GM12878 (cell line): ENCODE measurements at regions not wholly inside any gene's neighbourhood (a gene's known extent, or its start where the extent isn't known, plus 50 kb on each side); places are given as distances from the start of the nearest gene placed in this dataset.

Experiments
- ATAC-seq: fragments of 200-7000 bp; cut with Tn5 transposase; 3 replicates; pipeline ENCODE4 v1.9.1; 2020; ENCODE audit warnings: mild to moderate bottlenecking, moderate library complexity
- BruUV-seq: library from RNA; stranded (reverse); fragments of 400-500 nt; replicated peaks from 2 replicates; lab custom pipeline; 2021; lab: Mats Ljungman, UMichigan
- CTCF ChIA-PET: fragments of 300-600 bp; sonication (Branson Sonifier 250); formaldehyde crosslinking; extraction: SDS; loops from one replicate; lab custom pipeline; 2021; ENCODE audit warnings: inconsistent platforms; lab: Yijun Ruan, JAX
- POLR2A ChIA-PET: fragments of 350-600 bp; formaldehyde crosslinking; extraction: SDS; loops from one replicate; lab custom pipeline; 2021; ENCODE audit warnings: inconsistent platforms; lab: Charles Lee
- RAD21 ChIA-PET: fragments of 300-600 bp; sonication (Branson Sonifier 250); formaldehyde crosslinking; loops from one replicate; lab custom pipeline; 2023; ENCODE audit warnings: antibody characterized with exemption; ENCODE audit not compliant: unreplicated experiment; lab: Charles Lee
- SMC1A ChIA-PET: fragments of 300-600 bp; sonication (Branson Sonifier 250); formaldehyde crosslinking; loops from one replicate; lab custom pipeline; 2023; ENCODE audit not compliant: unreplicated experiment, uncharacterized antibody; lab: Charles Lee
- DNase-seq: peaks from one replicate; pipeline ENCODE4 v3.0.0-alpha.2; 2011; ENCODE audit warnings: low read depth, low spot score
- FAIRE-seq: peaks from 3 replicates; lab custom pipeline; 2011; peaks lifted over from hg19 to GRCh38; lab: Jason Lieb, UNC
- H2AFZ ChIP-seq: 2 replicates; pipeline ENCODE4 v1.6.0; 2011; ENCODE audit warnings: low read depth, low read length, control low read depth; ENCODE audit not compliant: control insufficient read depth
- H3K27ac ChIP-seq: 2 replicates; pipeline ENCODE4 v1.5.1; 2011; ENCODE audit warnings: control low read depth; ENCODE audit not compliant: control insufficient read depth, insufficient read depth
- H3K27me3 ChIP-seq, 2 experiments: replicated peaks in 1 of 2; 2 replicates each; pipeline versions ENCODE4 v1.6.0 to v1.6.1; 2011; ENCODE audit warnings: low read length in 1 of 2; ENCODE audit not compliant: control insufficient read depth in 2 of 2, insufficient read depth in 2 of 2
- H3K36me3 ChIP-seq, 2 experiments: 2 replicates each; pipeline ENCODE4 v1.5.1; 2011; ENCODE audit warnings: low read length in 1 of 2; ENCODE audit not compliant: control insufficient read depth in 2 of 2, insufficient read depth in 2 of 2
- H3K4me1 ChIP-seq: 2 replicates; pipeline ENCODE4 v1.6.1; 2011; ENCODE audit warnings: mild to moderate bottlenecking, low read length, moderate library complexity, mixed read lengths; ENCODE audit not compliant: control insufficient read depth, insufficient read depth
- H3K4me2 ChIP-seq: 2 replicates; pipeline ENCODE4 v1.6.0; 2011; ENCODE audit warnings: control low read depth; ENCODE audit not compliant: control insufficient read depth, insufficient read depth
- H3K4me3 ChIP-seq: fragments of 200-600 bp; sonication (generic); 2 replicates; pipeline ENCODE4 v1.5.1; 2016
- H3K79me2 ChIP-seq: 2 replicates; pipeline ENCODE4 v1.6.0; 2011; ENCODE audit warnings: low read length; ENCODE audit not compliant: control insufficient read depth, insufficient read depth
- H3K9ac ChIP-seq: 2 replicates; pipeline ENCODE4 v1.8.0; 2011; ENCODE audit warnings: low read length, control low read depth, mixed read lengths; ENCODE audit not compliant: control insufficient read depth, insufficient read depth
- H3K9me3 ChIP-seq: replicated peaks from 3 replicates; pipeline ENCODE4 v1.5.1; 2011; ENCODE audit warnings: mild to moderate bottlenecking, low read length; ENCODE audit not compliant: control insufficient read depth, insufficient read depth
- H4K20me1 ChIP-seq: 2 replicates; pipeline ENCODE4 v1.6.0; 2011; ENCODE audit not compliant: control insufficient read depth, insufficient read depth
- CEBPB ChIP-seq, 2 experiments: fragments of 150-350 bp in 1 of 2; IDR thresholded peaks; 2 replicates each; pipeline ENCODE4 v1.6.1; 2012 to 2014; ENCODE audit warnings: low read depth in 2 of 2, low read length in 2 of 2, borderline replicate concordance in 1 of 2, inconsistent platforms in 1 of 2
- DPF2 ChIP-seq: fragments of 450-650 bp; IDR thresholded peaks from 2 replicates; pipeline ENCODE4 v1.6.1; 2017; ENCODE audit warnings: mild to moderate bottlenecking
- E2F4 ChIP-seq: IDR thresholded peaks from 2 replicates; pipeline ENCODE4 v1.6.1; 2012; ENCODE audit warnings: low read depth, low read length, improper control_type of control experiment
- HCFC1 ChIP-seq: fragments of 150-350 bp; IDR thresholded peaks from 2 replicates; pipeline ENCODE4 v1.6.1; 2014; ENCODE audit warnings: low read length
- IRF4 ChIP-seq: IDR thresholded peaks from 2 replicates; pipeline ENCODE4 v1.6.1; 2011; ENCODE audit warnings: low read depth, low read length
- JUND ChIP-seq: IDR thresholded peaks from 2 replicates; pipeline ENCODE4 v1.6.1; 2012; ENCODE audit warnings: low read depth, mild to moderate bottlenecking, low read length, improper control_type of control experiment, moderate library complexity
- KDM1A ChIP-seq: fragments of 200-600 bp; sonication (generic); IDR thresholded peaks from 2 replicates; pipeline ENCODE4 v1.6.1; 2016; ENCODE audit warnings: borderline replicate concordance
- NFYA ChIP-seq: IDR thresholded peaks from 2 replicates; pipeline ENCODE4 v1.6.1; 2011; ENCODE audit warnings: low read depth, mild to moderate bottlenecking, low read length, improper control_type of control experiment, borderline replicate concordance
- NR2C1 ChIP-seq: fragments of 450-650 bp; IDR thresholded peaks from 2 replicates; pipeline ENCODE4 v1.6.1; 2017; ENCODE audit warnings: antibody characterized with exemption, mild to moderate bottlenecking, moderate library complexity
- PBX3 ChIP-seq: IDR thresholded peaks from 2 replicates; pipeline ENCODE4 v1.6.1; 2011; ENCODE audit warnings: mild to moderate bottlenecking, low read depth, low read length, moderate library complexity; ENCODE audit not compliant: insufficient replicate concordance
- POLR2AphosphoS5 ChIP-seq: IDR thresholded peaks from 2 replicates; pipeline ENCODE4 v1.6.1; 2011; ENCODE audit warnings: mild to moderate bottlenecking, low read length, inconsistent platforms
- SMAD1 ChIP-seq: fragments of 450-650 bp; IDR thresholded peaks from 2 replicates; pipeline ENCODE4 v1.6.1; 2018; ENCODE audit warnings: mild to moderate bottlenecking, low read depth; ENCODE audit not compliant: partially characterized antibody
- SREBF2 ChIP-seq: IDR thresholded peaks from 2 replicates; pipeline ENCODE4 v1.6.1; 2012; ENCODE audit warnings: mild to moderate bottlenecking, low read length
- ZNF274 ChIP-seq: IDR thresholded peaks from one replicate; pipeline ENCODE4 v1.8.0; 2011; ENCODE audit not compliant: insufficient read length, insufficient read depth
- WGBS: methylation state at CpG from one replicate; pipeline ENCODE4 v1.1.6; 2016; ENCODE audit warnings: low lambda C conversion rate; ENCODE audit not compliant: insufficient replicate concordance, insufficient coverage; ENCODE audit errors: missing lambda C conversion rate; 5-methylcytosine and 5-hydroxymethylcytosine counted together
- in situ Hi-C: fragments of 300-500 bp; cut with MboI; formaldehyde crosslinking; loops from 9 replicates; pipeline ENCODE4 v1.14.3; 2018; ENCODE audit warnings: mixed read lengths
- intact Hi-C: fragments of 100-400 bp; cut with micrococcal nuclease; formaldehyde crosslinking; loops from one replicate; pipeline ENCODE4 v1.14.2; 2022; ENCODE audit not compliant: unreplicated experiment
- TF ChIP-seq, protein P1 (sequence below): fragments of 450-650 bp; IDR thresholded peaks from 2 replicates; pipeline ENCODE4 v1.6.1; 2017; ENCODE audit warnings: low read depth, mild to moderate bottlenecking, moderate library complexity

- TF ChIP-seq JUND (no peak), KDM1A (no peak), IRF4 (no peak), SREBF2 (no peak), SMAD1 (no peak), CEBPB (IDR thresholded peaks at IDR 0.05; ENCODE audit: borderline replicate concordance in 1 of 2, low read depth in 2 of 2, low read length in 2 of 2) (no peak)
- Histone ChIP-seq H3K9me3 (no peaks in the 10 kb centered on the region), H3K4me3 (no peak overlapping the region), H3K4me2 (no peak overlapping the region), H3K36me3 (no peaks in the 10 kb centered on the region), H3K9ac (no peak overlapping the region), H3K4me1 (no peaks in the 10 kb centered on the region), H4K20me1 (no peaks in the 10 kb centered on the region), H3K27ac (no peak overlapping the region), H3K27me3 (no peaks in the 10 kb centered on the region), H3K79me2 (no peaks in the 10 kb centered on the region), H2AFZ (no peak overlapping the region)
- 52% methylated on average over 10 of the region's 10 CpGs for WGBS
- BruUV-seq = no TSS peak
- DNase-seq (no peak), FAIRE-seq (no peak), ATAC-seq (no peak)
- POLR2A ChIA-PET = no interaction called here
- CTCF ChIA-PET = no interaction called here
- intact Hi-C loops (no loop called here), in situ Hi-C loops (no loop called here)
- RAD21 ChIA-PET = no interaction called here
- SMC1A ChIA-PET = no interaction called here
Measured at GRCh38 chr16:6160871-6161270, 1063.3 kb upstream of the EEF2KMT start.

DNA sequence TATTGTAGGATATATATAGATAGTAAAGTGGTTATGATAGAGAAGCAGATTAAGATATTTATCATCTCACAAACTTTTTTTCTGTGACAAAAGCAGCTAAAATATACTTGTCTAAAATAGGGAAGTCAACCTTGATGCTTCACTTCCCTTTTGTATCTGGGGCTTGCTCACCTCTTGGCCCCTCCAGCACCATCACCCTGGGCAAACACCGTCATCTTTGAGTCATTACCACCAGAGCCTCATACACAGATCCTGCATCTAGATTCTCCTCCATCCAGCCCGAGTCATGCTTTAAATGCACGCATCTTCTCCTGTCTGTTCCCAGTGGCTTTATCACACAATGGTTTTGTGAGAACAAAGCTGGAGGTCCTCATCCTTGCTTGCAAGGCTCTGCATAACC lies 1062.7 kb upstream of the EEF2KMT start:
- in situ Hi-C loops = no loop called here
- no peak overlapping the region for H2AFZ ChIP-seq
- no peak overlapping the region for H3K27ac ChIP-seq
- ChIA-PET POLR2A (no interaction called here), CTCF (no interaction called here), RAD21 (no interaction called here), SMC1A (no interaction called here)
- no peaks in the 10 kb centered on the region for H3K79me2 ChIP-seq
- no peaks in the 10 kb centered on the region for H3K9me3 ChIP-seq
- no peaks in the 10 kb centered on the region for H4K20me1 ChIP-seq
- no peaks in the 10 kb centered on the region for H3K36me3 ChIP-seq
- H3K9ac ChIP-seq = no peak overlapping the region
- no peak for FAIRE-seq
- no peak overlapping the region for H3K4me2 ChIP-seq
- H3K4me1 ChIP-seq = no peaks in the 10 kb centered on the region
- DNase-seq = no peak
- no peak for ATAC-seq
- no peaks in the 10 kb centered on the region for H3K27me3 ChIP-seq
- BruUV-seq = no TSS peak
- intact Hi-C loops = no loop called here
- 23% methylated on average over 3 of the region's 3 CpGs for WGBS
- no peak overlapping the region for H3K4me3 ChIP-seq
- no peak for TF ChIP-seq CEBPB (IDR thresholded peaks at IDR 0.05; ENCODE audit: borderline replicate concordance in 1 of 2, low read depth in 2 of 2, low read length in 2 of 2)
- no peak for TF ChIP-seq DPF2
- no peak for TF ChIP-seq ZNF274
- TF ChIP-seq HCFC1 = no peak
- TF ChIP-seq, protein P1, sequence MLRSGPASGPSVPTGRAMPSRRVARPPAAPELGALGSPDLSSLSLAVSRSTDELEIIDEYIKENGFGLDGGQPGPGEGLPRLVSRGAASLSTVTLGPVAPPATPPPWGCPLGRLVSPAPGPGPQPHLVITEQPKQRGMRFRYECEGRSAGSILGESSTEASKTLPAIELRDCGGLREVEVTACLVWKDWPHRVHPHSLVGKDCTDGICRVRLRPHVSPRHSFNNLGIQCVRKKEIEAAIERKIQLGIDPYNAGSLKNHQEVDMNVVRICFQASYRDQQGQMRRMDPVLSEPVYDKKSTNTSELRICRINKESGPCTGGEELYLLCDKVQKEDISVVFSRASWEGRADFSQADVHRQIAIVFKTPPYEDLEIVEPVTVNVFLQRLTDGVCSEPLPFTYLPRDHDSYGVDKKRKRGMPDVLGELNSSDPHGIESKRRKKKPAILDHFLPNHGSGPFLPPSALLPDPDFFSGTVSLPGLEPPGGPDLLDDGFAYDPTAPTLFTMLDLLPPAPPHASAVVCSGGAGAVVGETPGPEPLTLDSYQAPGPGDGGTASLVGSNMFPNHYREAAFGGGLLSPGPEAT = no peak
- TF ChIP-seq E2F4 = no peak
- TF ChIP-seq POLR2AphosphoS5 = no peak
- no peak for TF ChIP-seq NR2C1
- no peak for TF ChIP-seq PBX3
- TF ChIP-seq NFYA = no peak
